H9 (cell line): ENCODE measurements at regions not wholly inside any gene's neighbourhood (a gene's known extent, or its start where the extent isn't known, plus 50 kb on each side); places are given as distances from the start of the nearest gene placed in this dataset.

ENCODE experiments used
- DNase-seq: peaks from one replicate; pipeline ENCODE4 v3.0.0-alpha.2; 2017
- H2AFZ ChIP-seq: one replicate; pipeline ENCODE4 v1.6.1; 2013; ENCODE audit warnings: mild to moderate bottlenecking, low read length, control low read depth, moderate library complexity
- H2AK5ac ChIP-seq: 2 replicates; pipeline ENCODE4 v1.6.1; 2013; ENCODE audit warnings: low read length, control low read depth, mixed read lengths; ENCODE audit not compliant: insufficient read length
- H2BK120ac ChIP-seq: one replicate; pipeline ENCODE4 v1.6.1; 2013; ENCODE audit warnings: low read depth, mild to moderate bottlenecking, low read length, control low read depth, inconsistent platforms; ENCODE audit not compliant: poor library complexity, severe bottlenecking
- H2BK12ac ChIP-seq: 2 replicates; pipeline ENCODE4 v1.6.1; 2013; ENCODE audit warnings: low read length, control low read depth, mixed read lengths, low read depth; ENCODE audit not compliant: insufficient read length
- H2BK15ac ChIP-seq: 2 replicates; pipeline ENCODE4 v1.6.1; 2013; ENCODE audit warnings: low read depth, low read length, control low read depth
- H2BK20ac ChIP-seq: one replicate; pipeline ENCODE4 v1.6.1; 2013; ENCODE audit warnings: low read depth, mild to moderate bottlenecking, low read length, control low read depth, inconsistent platforms; ENCODE audit not compliant: poor library complexity, severe bottlenecking
- H2BK5ac ChIP-seq: 2 replicates; pipeline ENCODE4 v1.6.1; 2013; ENCODE audit warnings: low read length, control low read depth, mixed read lengths; ENCODE audit not compliant: insufficient read length
- H3K14ac ChIP-seq: 2 replicates; pipeline ENCODE4 v1.6.1; 2013; ENCODE audit warnings: low read length, control low read depth; ENCODE audit not compliant: insufficient read depth
- H3K18ac ChIP-seq: 2 replicates; pipeline ENCODE4 v1.6.1; 2013; ENCODE audit warnings: low read depth, mild to moderate bottlenecking, mixed read lengths, low read length, control low read depth; ENCODE audit not compliant: insufficient read length
- H3K23ac ChIP-seq: 2 replicates; pipeline ENCODE4 v1.6.1; 2013; ENCODE audit warnings: low read length, control low read depth, mixed read lengths, low read depth; ENCODE audit not compliant: insufficient read length
- H3K23me2 ChIP-seq: 2 replicates; pipeline ENCODE4 v1.6.1; 2013; ENCODE audit warnings: low read depth, mild to moderate bottlenecking, mixed read lengths, low read length, control low read depth; ENCODE audit not compliant: insufficient read length, poor library complexity, severe bottlenecking
- H3K27ac ChIP-seq: 2 replicates; pipeline ENCODE4 v1.5.1; 2013; ENCODE audit warnings: low read length, control low read depth, mixed read lengths, low read depth; ENCODE audit not compliant: insufficient read length
- H3K27me3 ChIP-seq: 2 replicates; pipeline ENCODE4 v1.6.1; 2013; ENCODE audit warnings: low read length, control low read depth, inconsistent platforms; ENCODE audit not compliant: insufficient read depth
- H3K4ac ChIP-seq: 2 replicates; pipeline ENCODE4 v1.6.1; 2013; ENCODE audit warnings: low read depth, mild to moderate bottlenecking, control low read depth, inconsistent platforms, low read length, moderate library complexity
- H3K4me1 ChIP-seq: 2 replicates; pipeline ENCODE4 v1.6.1; 2013; ENCODE audit warnings: low read length, control low read depth, inconsistent platforms; ENCODE audit not compliant: insufficient read depth
- H3K4me2 ChIP-seq: 2 replicates; pipeline ENCODE4 v1.6.1; 2013; ENCODE audit warnings: low read length, control low read depth, mixed read lengths; ENCODE audit not compliant: insufficient read length, insufficient read depth
- H3K56ac ChIP-seq: 2 replicates; pipeline ENCODE4 v1.6.1; 2013; ENCODE audit warnings: low read depth, mild to moderate bottlenecking, mixed read lengths, low read length, control low read depth; ENCODE audit not compliant: insufficient read length
- H3K79me1 ChIP-seq: 2 replicates; pipeline ENCODE4 v1.6.1; 2013; ENCODE audit warnings: low read depth, mild to moderate bottlenecking, moderate library complexity, low read length, control low read depth, inconsistent platforms; ENCODE audit not compliant: insufficient read depth, poor library complexity, severe bottlenecking
- H3K79me2 ChIP-seq: 2 replicates; pipeline ENCODE4 v1.6.1; 2013; ENCODE audit warnings: low read length, control low read depth, inconsistent platforms; ENCODE audit not compliant: insufficient read depth
- H3K9ac ChIP-seq: 2 replicates; pipeline ENCODE4 v1.6.1; 2013; ENCODE audit warnings: low read length, control low read depth, mixed read lengths; ENCODE audit not compliant: insufficient read length; ENCODE audit errors: extremely low read depth
- H3K9me3 ChIP-seq: one replicate; pipeline ENCODE4 v1.6.1; 2013; ENCODE audit warnings: low read depth, low read length, inconsistent platforms; ENCODE audit not compliant: control insufficient read depth
- H3T11ph ChIP-seq: one replicate; pipeline ENCODE4 v1.6.1; 2013; ENCODE audit warnings: mild to moderate bottlenecking, low read length, control low read depth, inconsistent platforms
- H4K20me1 ChIP-seq: one replicate; pipeline ENCODE4 v1.6.1; 2013; ENCODE audit not compliant: control insufficient read depth, insufficient read length, insufficient read depth
- H4K5ac ChIP-seq: 2 replicates; pipeline ENCODE4 v1.6.1; 2013; ENCODE audit warnings: low read depth, mild to moderate bottlenecking, mixed read lengths, low read length, control low read depth; ENCODE audit not compliant: insufficient read length
- H4K8ac ChIP-seq: replicated peaks from 2 replicates; pipeline ENCODE4 v1.6.1; 2013; ENCODE audit warnings: low read length, control low read depth, mixed read lengths, low read depth; ENCODE audit not compliant: insufficient read length
- H4K91ac ChIP-seq: 2 replicates; pipeline ENCODE4 v1.6.1; 2013; ENCODE audit warnings: low read depth, mild to moderate bottlenecking, moderate library complexity, mixed read lengths, low read length, control low read depth; ENCODE audit not compliant: insufficient read length
- H3K27ac Mint-ChIP-seq, 3 experiments: 2 replicates in 2 of 3; 3 replicates in 1 of 3; pipeline ENCODE4 v1.8.0; 2020 to 2021; ENCODE audit warnings: mixed read lengths in 3 of 3, mild to moderate bottlenecking in 1 of 3, moderate library complexity in 1 of 3
- H3K27me3 Mint-ChIP-seq: 2 replicates; pipeline ENCODE4 v1.8.0; 2021; ENCODE audit warnings: low read depth, mild to moderate bottlenecking, moderate library complexity, mixed read lengths
- H3K36me3 Mint-ChIP-seq, 3 experiments: 2 replicates in 2 of 3; 3 replicates in 1 of 3; pipeline ENCODE4 v1.8.0; 2020 to 2021; ENCODE audit warnings: low read depth in 3 of 3, mixed read lengths in 3 of 3; ENCODE audit not compliant: insufficient read depth in 1 of 3
- H3K4me1 Mint-ChIP-seq, 2 experiments: 2 replicates each; pipeline ENCODE4 v1.8.0; 2020; ENCODE audit warnings: mixed read lengths in 2 of 2
- H3K4me3 Mint-ChIP-seq, 2 experiments: 2 replicates in 1 of 2; 3 replicates in 1 of 2; pipeline ENCODE4 v1.8.0; 2020 to 2021; ENCODE audit warnings: mild to moderate bottlenecking in 2 of 2, mixed read lengths in 2 of 2, moderate library complexity in 1 of 2
- H3K9me3 Mint-ChIP-seq, 2 experiments: 2 replicates in 1 of 2; 3 replicates in 1 of 2; pipeline ENCODE4 v1.8.0; 2020; ENCODE audit warnings: mild to moderate bottlenecking in 2 of 2, mixed read lengths in 2 of 2, moderate library complexity in 1 of 2
- CTCF ChIP-seq: fragments of 200-600 bp; sonication (generic); conservative IDR thresholded peaks from 3 replicates; pipeline ENCODE4 v1.8.0; 2021; ENCODE audit warnings: antibody characterized with exemption, mild to moderate bottlenecking
- WGBS: extraction: QIAGEN DNeasy Blood & Tissue Kit; methylation state at CpG from one replicate; pipeline ENCODE4 v1.1.7; 2013; ENCODE audit warnings: missing lambda C conversion rate, low lambda C conversion rate, mixed read lengths; ENCODE audit not compliant: insufficient read length; ENCODE audit errors: extremely low coverage; 5-methylcytosine and 5-hydroxymethylcytosine counted together

- Histone ChIP-seq H2BK15ac (no peak overlapping the region), H3K27ac (no peak overlapping the region), H3K23ac (no peak overlapping the region), H3K79me2 (no peaks in the 10 kb centered on the region), H3T11ph (no peak overlapping the region), H3K4me1 (no peaks in the 10 kb centered on the region; the same call in 1 of the 2 replicates), H3K9ac (no peak overlapping the region), H3K23me2 (no peaks in the 10 kb centered on the region), H4K20me1 (no peaks in the 10 kb centered on the region), H2BK5ac (no peak overlapping the region), H2BK12ac (no peak overlapping the region), H4K8ac (no peak overlapping the region), H3K4me2 (no peak overlapping the region), H3K14ac (no peak overlapping the region), H3K4ac (no peak overlapping the region), H2BK120ac (no peak overlapping the region), H4K91ac (no peak overlapping the region), H3K56ac (no peak overlapping the region), H3K27me3 (no peaks in the 10 kb centered on the region), H3K9me3 (no peaks in the 10 kb centered on the region), H3K18ac (no peak overlapping the region), H4K5ac (no peak overlapping the region), H2AK5ac (no peak overlapping the region), H3K79me1 (no peaks in the 10 kb centered on the region), H2AFZ (no peak overlapping the region), H2BK20ac (no peak overlapping the region)
- H3K36me3 Mint-ChIP-seq, result no peaks in the 10 kb centered on the region
- H3K4me3 Mint-ChIP-seq, result no peak overlapping the region
- peaks cover 0 to 7% of the 10 kb centered on the region in 2 experiments; a peak in 2 of 4 replicates for H3K4me1 Mint-ChIP-seq
- no CpG with 5 or more reads among the region's 2 CpGs for WGBS
- TF ChIP-seq CTCF, result no peak
- no peak overlapping the region for H3K27ac Mint-ChIP-seq
- no peaks in the 10 kb centered on the region for H3K27me3 Mint-ChIP-seq
- no peak for DNase-seq
- H3K9me3 Mint-ChIP-seq, result no peaks in the 10 kb centered on the region
Observed at GRCh38 chr18:44238454-44238853, 442.2 kb upstream of the SETBP1 start.
